GM19043 (cell line): ENCODE measurements at regions not wholly inside any gene's neighbourhood (a gene's known extent, or its start where the extent isn't known, plus 50 kb on each side); places are given as distances from the start of the nearest gene placed in this dataset.

ENCODE experiments used
- ATAC-seq: cut with Tn5 transposase; IDR thresholded peaks from one replicate; pipeline ENCODE4 v1.9.1; 2021; ENCODE audit warnings: low read depth; ENCODE audit not compliant: unreplicated experiment

- ATAC-seq, result no peak
These were observed 281.9 kb downstream of the TENT4A start for GRCh38 chr5:6995115-6995514.

GRCh38 chr5:7000310-7000709 lies 287.1 kb downstream of the TENT4A start:
- no peak for ATAC-seq

GRCh38 chr5:7010591-7010990 lies 297.4 kb downstream of the TENT4A start:
- ATAC-seq, result no peak

- ATAC-seq, result no peak
These were observed 298.8 kb downstream of the TENT4A start for GRCh38 chr5:7012057-7012456.

GRCh38 chr5:7014611-7015010 lies 301.4 kb downstream of the TENT4A start:
- no peak for ATAC-seq

- no peak for ATAC-seq
These were observed 302.5 kb downstream of the TENT4A start for GRCh38 chr5:7015586-7016256.

- ATAC-seq, result no peak
These were observed 303.9 kb downstream of the TENT4A start for GRCh38 chr5:7016999-7017747.

- no peak for ATAC-seq
These were observed 305.0 kb downstream of the TENT4A start for GRCh38 chr5:7018198-7018597.

GRCh38 chr5:7018601-7019000 lies 305.4 kb downstream of the TENT4A start:
- no peak for ATAC-seq

- ATAC-seq, result no peak
These were observed 323.1 kb downstream of the TENT4A start for GRCh38 chr5:7036192-7036835.

- no peak for ATAC-seq
These were observed 325.8 kb downstream of the TENT4A start for GRCh38 chr5:7039074-7039473.

- no peak for ATAC-seq
These were observed 326.9 kb downstream of the TENT4A start for GRCh38 chr5:7040111-7040510.

- no peak for ATAC-seq
These were observed 330.6 kb downstream of the TENT4A start for GRCh38 chr5:7043797-7044196.

- no peak for ATAC-seq
These were observed 334.5 kb downstream of the TENT4A start for GRCh38 chr5:7047511-7048261.

GRCh38 chr5:7050986-7051385 lies 337.8 kb downstream of the TENT4A start:
- ATAC-seq, result no peak

GRCh38 chr5:7053125-7053524 lies 339.9 kb downstream of the TENT4A start:
- no peak for ATAC-seq

- no peak for ATAC-seq
These were observed 340.4 kb downstream of the TENT4A start for GRCh38 chr5:7053528-7054209.

- ATAC-seq, result no peak
These were observed 329.3 kb upstream of the ADCY2 start for GRCh38 chr5:7066471-7067235.

- no peak for ATAC-seq
These were observed 327.8 kb upstream of the ADCY2 start for GRCh38 chr5:7068156-7068555.

- ATAC-seq, result no peak
These were observed 327.0 kb upstream of the ADCY2 start for GRCh38 chr5:7068899-7069298.
